Esophagus squamous epithelium (tissue), 5 donors: ENCODE measurements at regions not wholly inside any gene's neighbourhood (a gene's known extent, or its start where the extent isn't known, plus 50 kb on each side); places are given as distances from the start of the nearest gene placed in this dataset.

Experiments used
- DNase-seq: peaks from one replicate; lab custom pipeline; 2025; lab: John Stamatoyannopoulos, UW
- H3K27ac ChIP-seq, 4 donors: fragments of 200-600 bp; sonication (generic); one replicate each; pipeline ENCODE4 v1.5.1; 2016 to 2019; ENCODE audit warnings: mild to moderate bottlenecking in 1 of 4
- H3K27me3 ChIP-seq, 4 donors: fragments of 200-600 bp; sonication (generic); 1 replicate in 3 of 4; 2 replicates in 1 of 4; pipeline versions ENCODE4 v1.5.1 to v1.6.0; 2017 to 2021; ENCODE audit warnings: antibody characterized with exemption in 1 of 4
- H3K36me3 ChIP-seq, 3 donors: fragments of 200-600 bp; sonication (generic); one replicate each; pipeline ENCODE4 v1.5.1; 2016 to 2019
- H3K4me1 ChIP-seq, 3 donors: fragments of 200-600 bp; sonication (generic); one replicate each; pipeline ENCODE4 v1.5.1; 2017 to 2019
- H3K4me3 ChIP-seq, 4 donors: fragments of 200-600 bp; sonication (generic); 1 replicate in 3 of 4; 2 replicates in 1 of 4; pipeline ENCODE4 v1.5.1; 2016 to 2019; ENCODE audit warnings: mild to moderate bottlenecking in 2 of 4, moderate library complexity in 1 of 4
- H3K9me3 ChIP-seq, 3 donors: fragments of 200-600 bp; sonication (generic); one replicate each; pipeline ENCODE4 v1.5.1; 2016 to 2019
- CTCF ChIP-seq, 6 experiments: fragments of 450-650 bp in 4 of 6; fragments of 200-600 bp in 2 of 6; sonication (generic) in 2 of 6; IDR thresholded peaks; one replicate each; pipeline ENCODE4 v1.5.1; 2016 to 2019; ENCODE audit warnings: antibody characterized with exemption in 6 of 6, mild to moderate bottlenecking in 4 of 6, moderate library complexity in 4 of 6
- POLR2A ChIP-seq, 4 donors: fragments of 450-650 bp; IDR thresholded peaks; one replicate each; pipeline ENCODE4 v1.6.1; 2017; ENCODE audit warnings: antibody characterized with exemption in 4 of 4, mild to moderate bottlenecking in 4 of 4, moderate library complexity in 3 of 4
- WGBS, 2 donors: methylation state at CpG; one replicate each; pipeline ENCODE4 v1.1.5; 2018; 5-methylcytosine and 5-hydroxymethylcytosine counted together
- intact Hi-C: fragments of 100-400 bp; cut with DNase I; formaldehyde crosslinking; loops from one replicate; pipeline ENCODE4 v1.15.0; 2022
- donor health status: DM: yes; HTN: yes; CAD: no.

DNA sequence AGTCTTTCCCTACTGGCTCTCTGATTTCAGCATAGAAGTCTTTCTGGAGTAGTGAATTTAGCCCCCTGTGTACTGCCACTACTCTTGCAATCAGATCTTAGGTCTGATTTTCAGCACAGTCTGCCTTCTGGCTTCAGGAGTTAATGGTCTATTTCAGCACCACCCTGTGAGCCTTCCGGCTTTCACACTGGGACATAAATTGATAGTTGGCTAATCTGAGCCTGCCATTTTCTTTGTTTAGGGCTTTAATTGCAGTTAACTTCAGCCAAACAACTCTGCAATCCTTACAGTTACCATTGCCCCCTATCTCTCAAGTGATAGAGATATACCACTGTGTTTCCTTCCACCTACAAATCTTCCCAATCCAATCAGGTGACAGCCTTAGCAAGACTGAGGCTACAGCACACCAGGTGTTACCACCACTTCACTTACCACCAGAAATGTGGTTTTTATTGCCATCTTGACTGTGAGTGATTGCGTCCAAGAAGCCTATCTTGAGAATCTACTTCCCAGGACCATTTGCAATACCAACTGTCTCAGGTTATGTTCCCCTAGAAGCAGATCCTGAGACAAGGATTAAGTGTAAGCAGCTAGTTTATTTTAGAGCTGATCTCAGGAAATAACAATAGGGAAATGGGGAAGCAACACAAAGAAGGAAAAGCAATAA is 51.9 kb upstream of the NEK6 start:
- intact Hi-C loops, result no loop called here
- 50 to 75% methylated on average over 2 of the region's 2 CpGs for WGBS, 2 donors
- no peaks in the 10 kb centered on the region for H3K4me1 ChIP-seq
- DNase-seq, result no peak
- no peak for TF ChIP-seq CTCF (IDR thresholded peaks at IDR 0.05)
- no peak for TF ChIP-seq POLR2A (IDR thresholded peaks at IDR 0.05)
- H3K36me3 ChIP-seq, result no peaks in the 10 kb centered on the region
- H3K4me3 ChIP-seq, result no peak overlapping the region
- H3K9me3 ChIP-seq, result no peaks in the 10 kb centered on the region
- no peaks in the 10 kb centered on the region for H3K27me3 ChIP-seq
- no peak overlapping the region for H3K27ac ChIP-seq

DNA sequence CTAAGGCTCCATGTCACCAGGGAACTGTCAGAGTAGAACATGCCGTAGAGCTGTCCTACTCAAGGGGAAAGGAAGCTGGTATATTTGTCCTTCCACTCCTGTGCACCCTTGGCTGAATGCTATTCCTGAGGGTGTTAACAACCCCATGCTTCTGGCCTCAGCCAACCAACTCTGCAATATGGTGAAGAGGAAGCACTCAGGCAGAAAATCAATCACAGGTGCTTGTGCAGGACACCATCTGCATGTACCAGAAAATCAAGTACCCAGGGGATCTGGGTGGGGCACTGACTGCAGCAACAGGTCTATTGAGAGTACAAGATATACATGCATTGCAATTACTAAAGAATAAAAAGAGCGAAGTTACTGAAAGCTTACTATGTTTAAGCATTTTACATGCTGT is 51.4 kb upstream of the NEK6 start:
- Histone ChIP-seq H3K9me3 (no peaks in the 10 kb centered on the region), H3K27me3 (no peaks in the 10 kb centered on the region), H3K4me1 (no peaks in the 10 kb centered on the region), H3K4me3 (no peak overlapping the region), H3K27ac (no peak overlapping the region), H3K36me3 (no peaks in the 10 kb centered on the region)
- 75 to 89% methylated on average over 2 of the region's 2 CpGs for WGBS, 2 donors
- intact Hi-C loops, result no loop called here
- no peak for DNase-seq
- no peak for TF ChIP-seq CTCF (IDR thresholded peaks at IDR 0.05)
- TF ChIP-seq POLR2A (IDR thresholded peaks at IDR 0.05), result no peak
